H1 (cell line): ENCODE measurements at regions not wholly inside any gene's neighbourhood (a gene's known extent, or its start where the extent isn't known, plus 50 kb on each side); places are given as distances from the start of the nearest gene placed in this dataset.

Source experiments
- CTCF ChIA-PET: fragments of 300-600 bp; sonication (Branson Sonifier 250); formaldehyde crosslinking; loops from one replicate; lab custom pipeline; 2021; ENCODE audit not compliant: partially characterized antibody; lab: Charles Lee
- POLR2A ChIA-PET: fragments of 300-600 bp; sonication (Branson Sonifier 250); formaldehyde crosslinking; loops from one replicate; lab custom pipeline; 2021; ENCODE audit warnings: inconsistent platforms; ENCODE audit not compliant: partially characterized antibody; lab: Charles Lee
- DNase-seq, 2 experiments: peaks; one replicate each; pipeline versions ENCODE4 v3.0.0 to v3.0.0-alpha.2; 2010 to 2022; ENCODE audit warnings: low spot score in 2 of 2, low read depth in 1 of 2, mixed read lengths in 1 of 2
- FAIRE-seq: peaks from 2 replicates; lab custom pipeline; 2011; peaks lifted over from hg19 to GRCh38; lab: Jason Lieb, UNC
- H2AFZ ChIP-seq: 2 replicates; pipeline ENCODE4 v1.8.1; 2012; ENCODE audit warnings: low read length, inconsistent platforms
- H2AK5ac ChIP-seq: 2 replicates; pipeline ENCODE4 v1.6.1; 2013; ENCODE audit warnings: low read depth, low read length
- H2BK120ac ChIP-seq: replicated peaks from 2 replicates; pipeline ENCODE3; 2013; ENCODE audit warnings: low read depth, low read length, inconsistent platforms
- H2BK12ac ChIP-seq: 2 replicates; pipeline ENCODE4 v1.6.1; 2013; ENCODE audit warnings: low read depth, low read length
- H2BK15ac ChIP-seq: 2 replicates; pipeline ENCODE4 v1.6.1; 2013; ENCODE audit warnings: low read length
- H2BK20ac ChIP-seq: 2 replicates; pipeline ENCODE4 v1.6.1; 2013; ENCODE audit warnings: low read length
- H2BK5ac ChIP-seq: 2 replicates; pipeline ENCODE4 v1.6.1; 2013; ENCODE audit warnings: low read depth, low read length
- H3K14ac ChIP-seq: 2 replicates; pipeline ENCODE4 v1.6.1; 2013; ENCODE audit warnings: inconsistent platforms; ENCODE audit not compliant: insufficient read length
- H3K18ac ChIP-seq: 2 replicates; pipeline ENCODE4 v1.6.1; 2013; ENCODE audit warnings: low read length; ENCODE audit errors: extremely low read depth
- H3K23ac ChIP-seq: 2 replicates; pipeline ENCODE4 v1.6.1; 2013; ENCODE audit warnings: inconsistent platforms; ENCODE audit not compliant: insufficient read length
- H3K23me2 ChIP-seq: 2 replicates; pipeline ENCODE4 v1.6.1; 2013; ENCODE audit warnings: low read depth, low read length
- H3K27ac ChIP-seq: 2 replicates; pipeline ENCODE4 v1.6.1; 2011; ENCODE audit warnings: low read depth, low read length, inconsistent platforms
- H3K27me3 ChIP-seq, 4 experiments: replicated peaks in 1 of 4; 1 replicate in 1 of 4; 2 replicates in 3 of 4; pipeline versions ENCODE4 v1.6.1 to v1.8.1; 2011 to 2013; ENCODE audit warnings: low read length in 3 of 4, mild to moderate bottlenecking in 3 of 4, inconsistent platforms in 2 of 4, mixed read lengths in 2 of 4, moderate library complexity in 1 of 4; ENCODE audit not compliant: control insufficient read depth in 3 of 4, insufficient read depth in 3 of 4; ENCODE audit errors: extremely low read depth in 1 of 4
- H3K36me3 ChIP-seq, 4 experiments: 2 replicates each; pipeline versions ENCODE4 v1.6.1 to v1.8.1; 2011 to 2013; ENCODE audit warnings: mild to moderate bottlenecking in 4 of 4, low read length in 3 of 4, moderate library complexity in 2 of 4, control low read depth in 1 of 4, inconsistent platforms in 1 of 4; ENCODE audit not compliant: insufficient read depth in 4 of 4, control insufficient read depth in 2 of 4
- H3K4ac ChIP-seq: replicated peaks from 2 replicates; pipeline ENCODE3; 2013; ENCODE audit warnings: low read length, low read depth, mixed read lengths, inconsistent platforms; ENCODE audit not compliant: insufficient read length
- H3K4me1 ChIP-seq, 4 experiments: replicated peaks in 1 of 4; 1 replicate in 1 of 4; 2 replicates in 3 of 4; pipeline versions ENCODE4 v1.6.1 to v1.8.1; 2011 to 2013; ENCODE audit warnings: low read length in 3 of 4, inconsistent platforms in 2 of 4, mixed read lengths in 1 of 4; ENCODE audit not compliant: insufficient read depth in 4 of 4, control insufficient read depth in 3 of 4
- H3K4me2 ChIP-seq, 2 experiments: 2 replicates each; pipeline versions ENCODE4 v1.6.1 to v1.8.1; 2011 to 2013; ENCODE audit warnings: low read depth in 2 of 2, low read length in 2 of 2, control low read depth in 1 of 2, inconsistent platforms in 1 of 2, mild to moderate bottlenecking in 1 of 2; ENCODE audit not compliant: insufficient read depth in 1 of 2
- H3K4me3 ChIP-seq, 4 experiments: fragments of 200-600, 300-600 bp in 1 of 4; sonication (generic), shearing (Covaris generic), sonication (Bioruptor Twin) in 1 of 4; 2 replicates each; pipeline versions ENCODE4 v1.5.1 to v1.8.1; 2011 to 2016; ENCODE audit warnings: low read length in 4 of 4, low read depth in 3 of 4, control low read depth in 2 of 4, inconsistent platforms in 2 of 4, mild to moderate bottlenecking in 2 of 4, mixed read lengths in 1 of 4, moderate library complexity in 1 of 4; ENCODE audit not compliant: insufficient read depth in 2 of 4; ENCODE audit errors: extremely low read depth in 1 of 4
- H3K56ac ChIP-seq: replicated peaks from 2 replicates; pipeline ENCODE3; 2013; ENCODE audit warnings: low read depth, mild to moderate bottlenecking, mixed read lengths, low read length, inconsistent platforms; ENCODE audit not compliant: insufficient read length
- H3K79me1 ChIP-seq: 2 replicates; pipeline ENCODE4 v1.6.1; 2013; ENCODE audit warnings: low read depth, low read length, control low read depth
- H3K79me2 ChIP-seq, 2 experiments: 2 replicates each; pipeline versions ENCODE4 v1.6.1 to v1.8.1; 2012 to 2013; ENCODE audit warnings: low read length in 2 of 2, mild to moderate bottlenecking in 2 of 2, inconsistent platforms in 1 of 2; ENCODE audit not compliant: insufficient read depth in 2 of 2, control insufficient read depth in 1 of 2
- H3K9ac ChIP-seq, 4 experiments: replicated peaks in 1 of 4; 1 replicate in 1 of 4; 2 replicates in 3 of 4; pipeline versions ENCODE4 v1.6.1 to v1.8.1; 2011 to 2013; ENCODE audit warnings: low read depth in 3 of 4, low read length in 3 of 4, control low read depth in 2 of 4, mild to moderate bottlenecking in 2 of 4, moderate library complexity in 2 of 4, inconsistent platforms in 1 of 4; ENCODE audit errors: extremely low read depth in 1 of 4
- H3K9me3 ChIP-seq, 2 experiments: 2 replicates each; pipeline versions ENCODE4 v1.6.1 to v1.8.1; 2012 to 2013; ENCODE audit warnings: mild to moderate bottlenecking in 2 of 2, moderate library complexity in 2 of 2, control low read depth in 1 of 2, inconsistent platforms in 1 of 2, low read depth in 1 of 2, low read length in 1 of 2, mixed read lengths in 1 of 2; ENCODE audit not compliant: insufficient read depth in 2 of 2
- H4K20me1 ChIP-seq, 2 experiments: replicated peaks in 1 of 2; 2 replicates each; pipeline versions ENCODE3 to v1.8.1; 2011 to 2013; ENCODE audit warnings: inconsistent platforms in 2 of 2, low read length in 2 of 2, mild to moderate bottlenecking in 1 of 2; ENCODE audit not compliant: insufficient read depth in 2 of 2, control insufficient read depth in 1 of 2
- H4K5ac ChIP-seq: 2 replicates; pipeline ENCODE4 v1.6.1; 2013; ENCODE audit warnings: low read length, low read depth, mixed read lengths, inconsistent platforms; ENCODE audit not compliant: insufficient read length
- H4K8ac ChIP-seq: 2 replicates; pipeline ENCODE4 v1.8.0; 2013; ENCODE audit warnings: mild to moderate bottlenecking, moderate library complexity, low read length, inconsistent platforms; ENCODE audit not compliant: insufficient read depth; ENCODE audit errors: extremely low read depth
- H4K91ac ChIP-seq: replicated peaks from 2 replicates; pipeline ENCODE3; 2013; ENCODE audit warnings: low read length, mixed read lengths, inconsistent platforms; ENCODE audit not compliant: insufficient read length
- CEBPB ChIP-seq: IDR thresholded peaks from 2 replicates; pipeline ENCODE4 v1.6.1; 2012; ENCODE audit warnings: low read depth, low read length
- CTBP2 ChIP-seq: IDR thresholded peaks from 2 replicates; pipeline ENCODE4 v1.7.0; 2011; ENCODE audit warnings: borderline replicate concordance, mild to moderate bottlenecking, moderate library complexity, mixed read lengths, low read length; ENCODE audit not compliant: insufficient read depth, insufficient read length
- EP300 ChIP-seq, 2 experiments: IDR thresholded peaks; 1 replicate in 1 of 2; 2 replicates in 1 of 2; pipeline ENCODE4 v1.6.1; 2011 to 2012; ENCODE audit warnings: low read depth in 2 of 2, low read length in 2 of 2, mild to moderate bottlenecking in 2 of 2, borderline replicate concordance in 1 of 2, inconsistent platforms in 1 of 2, moderate library complexity in 1 of 2
- EZH2 ChIP-seq: fragments of 200-600 bp; sonication (generic); IDR thresholded peaks from 2 replicates; pipeline ENCODE4 v1.7.1; 2012; ENCODE audit warnings: low read depth, mild to moderate bottlenecking, moderate library complexity, low read length, inconsistent platforms; ENCODE audit not compliant: severe bottlenecking
- GABPA ChIP-seq: IDR thresholded peaks from 2 replicates; pipeline ENCODE4 v1.6.1; 2011; ENCODE audit warnings: mild to moderate bottlenecking, low read length, moderate library complexity, borderline replicate concordance; ENCODE audit not compliant: insufficient read depth
- HDAC2 ChIP-seq, 2 experiments: fragments of 300-600 bp in 1 of 2; sonication (generic) in 1 of 2; IDR thresholded peaks; 2 replicates each; pipeline ENCODE4 v1.6.1; 2011 to 2012; ENCODE audit warnings: low read depth in 2 of 2, low read length in 2 of 2, mild to moderate bottlenecking in 2 of 2, moderate library complexity in 2 of 2, borderline replicate concordance in 1 of 2, inconsistent platforms in 1 of 2
- RFX5 ChIP-seq: IDR thresholded peaks from 2 replicates; pipeline ENCODE4 v1.6.1; 2011; ENCODE audit warnings: low read depth, low read length, improper control_type of control experiment, borderline replicate concordance
- WGBS, 2 experiments: shearing (Covaris generic) in 1 of 2; methylation state at CpG; one replicate each; pipeline versions ENCODE4 v1.1.6 to v1.1.7; 2013 to 2015; ENCODE audit warnings: low lambda C conversion rate in 2 of 2, mixed read lengths in 2 of 2, inconsistent platforms in 1 of 2, low coverage in 1 of 2, missing lambda C conversion rate in 1 of 2; ENCODE audit not compliant: insufficient replicate concordance in 2 of 2, insufficient coverage in 1 of 2, insufficient read length in 1 of 2; ENCODE audit errors: extremely low coverage in 1 of 2, missing lambda C conversion rate in 1 of 2; 5-methylcytosine and 5-hydroxymethylcytosine counted together
- TF ChIP-seq, protein P1 (sequence below), 3 experiments: IDR thresholded peaks; 1 replicate in 2 of 3; 2 replicates in 1 of 3; pipeline versions ENCODE4 v1.5.1 to v1.6.1; 2011; ENCODE audit warnings: low read length in 3 of 3, mild to moderate bottlenecking in 3 of 3, inconsistent platforms in 2 of 3, low read depth in 1 of 3, moderate library complexity in 1 of 3; ENCODE audit not compliant: insufficient read depth in 1 of 3; ENCODE audit errors: control extremely low read depth in 1 of 3

- Histone ChIP-seq H3K9ac (no peak overlapping the region), H2BK120ac (no peak overlapping the region), H4K5ac (no peak overlapping the region), H3K56ac (no peak overlapping the region), H3K79me2 (no peaks in the 10 kb centered on the region), H2BK15ac (no peak overlapping the region), H3K27ac (no peak overlapping the region), H4K91ac (no peak overlapping the region), H3K18ac (no peak overlapping the region), H2AFZ (no peak overlapping the region), H2BK20ac (no peak overlapping the region), H3K4me2 (no peak overlapping the region), H3K79me1 (no peaks in the 10 kb centered on the region), H3K9me3 (no peaks in the 10 kb centered on the region), H3K14ac (no peak overlapping the region), H3K4me3 (no peak overlapping the region), H2BK5ac (no peak overlapping the region), H4K20me1 (no peaks in the 10 kb centered on the region), H3K23ac (no peak overlapping the region), H3K4me1 (no peaks in the 10 kb centered on the region), H4K8ac (no peak overlapping the region), H3K27me3 (no peaks in the 10 kb centered on the region), H3K23me2 (no peaks in the 10 kb centered on the region; the same call in 1 of the 2 replicates), H2AK5ac (no peak overlapping the region), H2BK12ac (no peak overlapping the region), H3K4ac (no peak overlapping the region), H3K36me3 (no peaks in the 10 kb centered on the region)
- DNase-seq (no peak), FAIRE-seq (no peak)
- WGBS, 2 experiments: 77% methylated on average over 6 of the region's 6 CpGs; no CpG with 5 or more reads in 1 of the 2 experiments
- ChIA-PET POLR2A (no interaction called here), CTCF (no interaction called here)
- TF ChIP-seq GABPA (no peak), CTBP2 (no peak), HDAC2 (IDR thresholded peaks at IDR 0.05; ENCODE audit: borderline replicate concordance in 1 of 2, low read depth in 2 of 2, low read length in 2 of 2) (no peak), RFX5 (no peak), EZH2 (no peak), EP300 (IDR thresholded peaks at IDR 0.05; ENCODE audit: borderline replicate concordance in 1 of 2, low read depth in 2 of 2, low read length in 2 of 2) (no peak), CEBPB (no peak)
- TF ChIP-seq, protein P1, sequence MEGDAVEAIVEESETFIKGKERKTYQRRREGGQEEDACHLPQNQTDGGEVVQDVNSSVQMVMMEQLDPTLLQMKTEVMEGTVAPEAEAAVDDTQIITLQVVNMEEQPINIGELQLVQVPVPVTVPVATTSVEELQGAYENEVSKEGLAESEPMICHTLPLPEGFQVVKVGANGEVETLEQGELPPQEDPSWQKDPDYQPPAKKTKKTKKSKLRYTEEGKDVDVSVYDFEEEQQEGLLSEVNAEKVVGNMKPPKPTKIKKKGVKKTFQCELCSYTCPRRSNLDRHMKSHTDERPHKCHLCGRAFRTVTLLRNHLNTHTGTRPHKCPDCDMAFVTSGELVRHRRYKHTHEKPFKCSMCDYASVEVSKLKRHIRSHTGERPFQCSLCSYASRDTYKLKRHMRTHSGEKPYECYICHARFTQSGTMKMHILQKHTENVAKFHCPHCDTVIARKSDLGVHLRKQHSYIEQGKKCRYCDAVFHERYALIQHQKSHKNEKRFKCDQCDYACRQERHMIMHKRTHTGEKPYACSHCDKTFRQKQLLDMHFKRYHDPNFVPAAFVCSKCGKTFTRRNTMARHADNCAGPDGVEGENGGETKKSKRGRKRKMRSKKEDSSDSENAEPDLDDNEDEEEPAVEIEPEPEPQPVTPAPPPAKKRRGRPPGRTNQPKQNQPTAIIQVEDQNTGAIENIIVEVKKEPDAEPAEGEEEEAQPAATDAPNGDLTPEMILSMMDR (IDR thresholded peaks at IDR 0.05; ENCODE audit: control extremely low read depth in 1 of 3, insufficient read depth in 1 of 3, low read depth in 1 of 3, low read length in 3 of 3): no peak
These were observed 449.9 kb upstream of the FLRT2 start for GRCh38 chr14:85079842-85080730.
